Keratinocyte (primary cell): ENCODE measurements at regions not wholly inside any gene's neighbourhood (a gene's known extent, or its start where the extent isn't known, plus 50 kb on each side); places are given as distances from the start of the nearest gene placed in this dataset.

Experiments
- EZH2 ChIP-seq: IDR thresholded peaks from one replicate; pipeline ENCODE4 v1.6.1; 2012; ENCODE audit warnings: inconsistent platforms, mild to moderate bottlenecking, low read length, moderate library complexity
- TF ChIP-seq, protein P1 (sequence below), 3 experiments: IDR thresholded peaks in 1 of 3; conservative IDR thresholded peaks in 1 of 3; optimal IDR thresholded peaks in 1 of 3; 2 replicates in 2 of 3; 3 replicates in 1 of 3; pipeline versions ENCODE3 to v1.5.1; 2011; ENCODE audit warnings: low read length in 3 of 3, mild to moderate bottlenecking in 3 of 3, moderate library complexity in 2 of 3, control low read depth in 1 of 3, inconsistent platforms in 1 of 3; ENCODE audit not compliant: insufficient read depth in 2 of 3; ENCODE audit errors: extremely low read depth in 1 of 3

DNA sequence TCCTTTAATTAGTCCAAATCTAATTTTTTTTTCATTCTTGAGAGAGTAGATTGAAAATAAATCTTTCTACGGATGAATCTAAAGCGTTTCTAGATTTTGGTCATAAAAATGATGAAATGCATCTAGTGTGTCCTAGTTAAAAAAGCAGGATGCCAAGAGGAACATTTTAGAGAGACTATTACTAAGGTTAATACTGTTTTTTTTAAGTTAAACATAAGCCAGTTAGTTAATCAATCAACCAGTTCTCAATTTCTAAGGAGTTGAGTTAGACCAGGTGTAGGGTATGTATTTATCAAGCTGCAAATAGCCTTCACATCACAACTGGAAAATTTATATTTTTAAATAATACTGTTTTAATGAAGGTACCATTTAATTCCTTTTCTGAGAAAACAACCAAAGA is 679.5 kb upstream of the IGFBP7 start:
- TF ChIP-seq, protein P1, sequence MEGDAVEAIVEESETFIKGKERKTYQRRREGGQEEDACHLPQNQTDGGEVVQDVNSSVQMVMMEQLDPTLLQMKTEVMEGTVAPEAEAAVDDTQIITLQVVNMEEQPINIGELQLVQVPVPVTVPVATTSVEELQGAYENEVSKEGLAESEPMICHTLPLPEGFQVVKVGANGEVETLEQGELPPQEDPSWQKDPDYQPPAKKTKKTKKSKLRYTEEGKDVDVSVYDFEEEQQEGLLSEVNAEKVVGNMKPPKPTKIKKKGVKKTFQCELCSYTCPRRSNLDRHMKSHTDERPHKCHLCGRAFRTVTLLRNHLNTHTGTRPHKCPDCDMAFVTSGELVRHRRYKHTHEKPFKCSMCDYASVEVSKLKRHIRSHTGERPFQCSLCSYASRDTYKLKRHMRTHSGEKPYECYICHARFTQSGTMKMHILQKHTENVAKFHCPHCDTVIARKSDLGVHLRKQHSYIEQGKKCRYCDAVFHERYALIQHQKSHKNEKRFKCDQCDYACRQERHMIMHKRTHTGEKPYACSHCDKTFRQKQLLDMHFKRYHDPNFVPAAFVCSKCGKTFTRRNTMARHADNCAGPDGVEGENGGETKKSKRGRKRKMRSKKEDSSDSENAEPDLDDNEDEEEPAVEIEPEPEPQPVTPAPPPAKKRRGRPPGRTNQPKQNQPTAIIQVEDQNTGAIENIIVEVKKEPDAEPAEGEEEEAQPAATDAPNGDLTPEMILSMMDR (optimal IDR thresholded peaks at IDR 0.05 in 1 of 3, IDR thresholded peaks at IDR 0.05 in 1 of 3, conservative IDR thresholded peaks at IDR 0.05 in 1 of 3; ENCODE audit: extremely low read depth in 1 of 3, insufficient read depth in 2 of 3, low read length in 3 of 3): no peak
- TF ChIP-seq EZH2: no peak
